Thyroid gland (tissue), 4 donors: ENCODE measurements at regions not wholly inside any gene's neighbourhood (a gene's known extent, or its start where the extent isn't known, plus 50 kb on each side); places are given as distances from the start of the nearest gene placed in this dataset.

Experiments
- DNase-seq, 2 donors: peaks; one replicate each; pipeline ENCODE4 v3.0.0-alpha.2; 2019
- H3K27ac ChIP-seq, 3 donors: fragments of 200-600 bp; sonication (generic); 1 replicate in 2 of 3; 2 replicates in 1 of 3; pipeline ENCODE4 v1.5.1; 2016 to 2019; ENCODE audit warnings: mild to moderate bottlenecking in 1 of 3, moderate library complexity in 1 of 3
- H3K27me3 ChIP-seq: fragments of 200-600 bp; sonication (generic); one replicate; pipeline ENCODE4 v1.5.1; 2019
- H3K36me3 ChIP-seq, 2 donors: fragments of 200-600 bp; sonication (generic); one replicate each; pipeline ENCODE4 v1.5.1; 2016 to 2019
- H3K4me1 ChIP-seq, 2 donors: fragments of 200-600 bp; sonication (generic); one replicate each; pipeline ENCODE4 v1.5.1; 2017 to 2019
- H3K4me3 ChIP-seq, 3 donors: fragments of 200-600 bp; sonication (generic); replicated peaks in 1 of 3; 1 replicate in 2 of 3; 2 replicates in 1 of 3; pipeline ENCODE4 v1.5.1; 2016; ENCODE audit warnings: mild to moderate bottlenecking in 1 of 3
- H3K9me3 ChIP-seq: fragments of 200-600 bp; sonication (generic); one replicate; pipeline ENCODE4 v1.5.1; 2017
- POLR2A ChIP-seq, 2 donors: fragments of 450-650 bp; IDR thresholded peaks; one replicate each; pipeline ENCODE4 v1.6.1; 2017; ENCODE audit warnings: antibody characterized with exemption in 2 of 2, mild to moderate bottlenecking in 2 of 2, moderate library complexity in 1 of 2
- WGBS, 2 donors: methylation state at CpG; one replicate each; pipeline ENCODE4 v1.1.5; 2017; 5-methylcytosine and 5-hydroxymethylcytosine counted together
- intact Hi-C: fragments of 100-400 bp; cut with DNase I; formaldehyde crosslinking; loops from one replicate; pipeline ENCODE4 v1.15.1; 2023
- TF ChIP-seq, protein P1 (sequence below), 6 experiments: fragments of 200-600 bp in 3 of 6; fragments of 450-650 bp in 3 of 6; sonication (generic) in 3 of 6; IDR thresholded peaks; one replicate each; pipeline ENCODE4 v1.5.1; 2016 to 2019; ENCODE audit warnings: antibody characterized with exemption in 6 of 6, mild to moderate bottlenecking in 2 of 6, inconsistent platforms in 1 of 6, moderate library complexity in 1 of 6

DNA sequence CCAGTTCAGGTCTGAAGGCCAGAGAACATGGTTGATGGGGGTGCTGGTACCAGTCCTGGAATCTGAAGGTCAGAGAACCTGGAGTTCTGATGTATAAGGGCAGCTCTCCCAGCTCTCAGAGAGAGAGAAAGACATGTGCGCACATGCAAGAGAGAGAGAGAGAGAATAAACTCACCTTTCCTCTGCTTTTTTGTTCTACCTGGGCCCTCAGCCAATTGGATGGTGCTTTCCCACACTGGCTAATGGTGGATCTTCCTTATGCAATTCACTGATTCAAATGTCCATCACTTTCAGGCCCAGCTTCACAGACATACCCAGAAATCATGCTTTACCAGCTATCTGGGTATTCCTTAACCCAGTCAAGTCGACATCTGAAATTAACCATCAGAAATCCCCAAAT lies 377.7 kb upstream of the MEX3C start:
- no peak for TF ChIP-seq POLR2A (IDR thresholded peaks at IDR 0.05)
- TF ChIP-seq, protein P1, sequence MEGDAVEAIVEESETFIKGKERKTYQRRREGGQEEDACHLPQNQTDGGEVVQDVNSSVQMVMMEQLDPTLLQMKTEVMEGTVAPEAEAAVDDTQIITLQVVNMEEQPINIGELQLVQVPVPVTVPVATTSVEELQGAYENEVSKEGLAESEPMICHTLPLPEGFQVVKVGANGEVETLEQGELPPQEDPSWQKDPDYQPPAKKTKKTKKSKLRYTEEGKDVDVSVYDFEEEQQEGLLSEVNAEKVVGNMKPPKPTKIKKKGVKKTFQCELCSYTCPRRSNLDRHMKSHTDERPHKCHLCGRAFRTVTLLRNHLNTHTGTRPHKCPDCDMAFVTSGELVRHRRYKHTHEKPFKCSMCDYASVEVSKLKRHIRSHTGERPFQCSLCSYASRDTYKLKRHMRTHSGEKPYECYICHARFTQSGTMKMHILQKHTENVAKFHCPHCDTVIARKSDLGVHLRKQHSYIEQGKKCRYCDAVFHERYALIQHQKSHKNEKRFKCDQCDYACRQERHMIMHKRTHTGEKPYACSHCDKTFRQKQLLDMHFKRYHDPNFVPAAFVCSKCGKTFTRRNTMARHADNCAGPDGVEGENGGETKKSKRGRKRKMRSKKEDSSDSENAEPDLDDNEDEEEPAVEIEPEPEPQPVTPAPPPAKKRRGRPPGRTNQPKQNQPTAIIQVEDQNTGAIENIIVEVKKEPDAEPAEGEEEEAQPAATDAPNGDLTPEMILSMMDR (IDR thresholded peaks at IDR 0.05) = no peak
- Histone ChIP-seq H3K27me3 (no peaks in the 10 kb centered on the region), H3K27ac (no peak overlapping the region), H3K36me3 (no peaks in the 10 kb centered on the region), H3K4me3 (no peak overlapping the region), H3K9me3 (no peaks in the 10 kb centered on the region), H3K4me1 (no peaks in the 10 kb centered on the region)
- WGBS, 2 donors = 89 to 94% methylated on average over 2 of the region's 2 CpGs
- intact Hi-C loops = no loop called here
- DNase-seq = no peak

DNA sequence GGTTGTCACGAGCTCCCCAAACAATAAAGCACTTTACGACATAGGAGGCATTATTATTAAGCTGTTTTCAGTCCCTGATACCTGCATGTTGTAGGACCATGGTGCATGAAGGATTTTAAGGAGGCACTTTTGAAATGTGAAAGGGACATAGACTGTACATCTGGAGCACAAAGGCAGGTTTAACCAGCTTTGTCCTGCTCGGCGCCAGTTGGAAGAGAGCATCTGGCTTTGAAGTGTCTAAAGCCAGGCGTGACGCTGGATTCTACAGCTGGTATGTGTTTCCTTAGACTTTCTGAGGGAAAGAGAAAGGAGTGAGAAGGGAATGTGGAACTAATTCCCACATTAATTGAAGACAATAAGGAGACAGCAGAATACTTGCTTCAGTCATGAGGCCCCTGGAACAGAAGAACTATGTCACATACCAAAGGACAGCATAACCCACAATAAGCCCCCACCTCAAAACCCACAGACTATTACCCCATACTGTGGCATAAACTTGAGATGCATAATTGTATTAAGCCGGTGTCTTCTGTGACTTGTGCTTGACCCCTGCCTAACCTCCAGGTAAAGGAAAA lies 381.0 kb upstream of the MEX3C start:
- 75 to 88% methylated on average over 7 of the region's 7 CpGs for WGBS, 2 donors
- no peak for TF ChIP-seq POLR2A (IDR thresholded peaks at IDR 0.05)
- TF ChIP-seq, protein P1 (IDR thresholded peaks at IDR 0.05) = no peak
- H3K9me3 ChIP-seq = no peaks in the 10 kb centered on the region
- no peaks in the 10 kb centered on the region for H3K4me1 ChIP-seq
- intact Hi-C loops = no loop called here
- H3K4me3 ChIP-seq = no peak overlapping the region
- DNase-seq = no peak
- H3K27me3 ChIP-seq = no peaks in the 10 kb centered on the region
- H3K27ac ChIP-seq = no peak overlapping the region
- no peaks in the 10 kb centered on the region for H3K36me3 ChIP-seq

DNA sequence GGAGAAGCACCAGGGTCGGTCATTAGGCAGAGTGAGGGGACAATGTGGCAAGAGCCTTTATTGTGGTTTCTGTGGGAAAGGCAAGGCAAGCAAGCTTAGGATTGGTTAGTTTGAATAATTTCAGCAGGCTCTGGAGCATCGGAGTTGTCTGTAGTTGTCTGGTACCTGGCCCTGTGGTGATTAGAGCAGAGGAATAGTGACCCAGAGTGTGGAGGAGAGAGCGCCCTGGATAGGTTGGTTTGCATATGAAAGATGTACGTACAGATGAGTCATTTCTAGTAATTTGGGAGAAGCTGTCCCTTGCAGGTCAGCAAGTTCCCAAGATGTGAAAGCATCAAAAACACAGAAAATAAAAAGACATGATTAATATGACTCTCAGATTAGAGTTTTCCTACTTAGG lies 383.1 kb upstream of the MEX3C start:
- TF ChIP-seq, protein P1 (IDR thresholded peaks at IDR 0.05) = no peak
- no peak for TF ChIP-seq POLR2A (IDR thresholded peaks at IDR 0.05)
- intact Hi-C loops = no loop called here
- no peaks in the 10 kb centered on the region for H3K4me1 ChIP-seq
- no peak for DNase-seq
- no peak overlapping the region for H3K4me3 ChIP-seq
- H3K27me3 ChIP-seq = no peaks in the 10 kb centered on the region
- H3K9me3 ChIP-seq = no peaks in the 10 kb centered on the region
- H3K27ac ChIP-seq = no peak overlapping the region
- WGBS, 2 donors = 84 to 90% methylated on average over 4 of the region's 4 CpGs
- no peaks in the 10 kb centered on the region for H3K36me3 ChIP-seq

DNA sequence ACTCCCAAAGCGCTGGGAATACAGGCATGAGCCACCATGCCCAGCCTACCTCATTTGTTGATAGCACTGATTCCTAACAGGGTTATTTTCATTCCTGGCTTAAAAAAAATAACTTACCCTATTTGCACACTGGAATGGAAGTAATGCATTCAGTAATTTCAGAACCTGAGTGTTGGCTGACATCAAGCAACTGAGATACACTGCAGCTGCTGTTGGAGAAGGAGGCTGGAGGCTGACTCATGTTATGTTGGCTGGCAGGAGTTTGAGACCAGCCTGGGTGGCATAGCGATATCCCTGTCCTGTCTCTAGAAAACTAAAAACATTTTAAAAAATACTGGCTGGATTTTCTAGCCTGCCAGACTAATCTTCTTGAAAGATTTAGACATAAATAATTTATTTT lies 385.1 kb upstream of the MEX3C start:
- 84 to 93% methylated on average over 2 of the region's 2 CpGs for WGBS, 2 donors
- no peaks in the 10 kb centered on the region for H3K9me3 ChIP-seq
- no peak overlapping the region for H3K27ac ChIP-seq
- TF ChIP-seq POLR2A (IDR thresholded peaks at IDR 0.05) = no peak
- TF ChIP-seq, protein P1 (IDR thresholded peaks at IDR 0.05) = no peak
- H3K27me3 ChIP-seq = no peaks in the 10 kb centered on the region
- no peaks in the 10 kb centered on the region for H3K36me3 ChIP-seq
- DNase-seq = no peak
- intact Hi-C loops = no loop called here
- no peaks in the 10 kb centered on the region for H3K4me1 ChIP-seq
- no peak overlapping the region for H3K4me3 ChIP-seq

DNA sequence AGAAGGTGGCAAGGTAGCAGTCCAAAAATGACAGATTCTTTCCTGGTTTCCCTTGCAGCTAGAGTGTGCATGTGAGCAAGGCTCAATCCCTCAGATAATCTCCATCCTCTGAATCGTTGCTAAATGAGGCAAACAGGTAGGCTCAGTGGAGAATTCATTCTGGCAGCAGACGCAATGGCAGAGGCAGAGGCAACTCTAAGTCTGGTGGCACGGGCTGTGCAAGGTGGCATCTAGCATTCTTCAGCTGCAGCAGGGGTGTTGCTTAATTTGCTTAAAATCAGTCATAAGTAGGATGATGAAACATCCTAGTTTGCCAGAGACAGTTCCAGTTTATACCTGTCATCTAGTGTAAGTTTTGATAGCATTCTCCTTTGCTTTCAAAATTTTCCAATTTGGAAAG lies 391.1 kb upstream of the MEX3C start:
- Histone ChIP-seq H3K27me3 (no peaks in the 10 kb centered on the region), H3K27ac (no peak overlapping the region), H3K4me3 (no peak overlapping the region), H3K4me1 (no peaks in the 10 kb centered on the region), H3K9me3 (no peaks in the 10 kb centered on the region), H3K36me3 (no peaks in the 10 kb centered on the region)
- intact Hi-C loops = no loop called here
- TF ChIP-seq, protein P1 (IDR thresholded peaks at IDR 0.05) = no peak
- no peak for TF ChIP-seq POLR2A (IDR thresholded peaks at IDR 0.05)
- no peak for DNase-seq
- WGBS, 2 donors = 84 to 85% methylated on average over 3 of the region's 3 CpGs
